ENCODE measurements at regions not wholly inside any gene's neighbourhood (a gene's known extent, or its start where the extent isn't known, plus 50 kb on each side); places are given as distances from the start of the nearest gene placed in this dataset.

GRCh38 chr7:35468606-35469005, 214.7 kb upstream of the TBX20 start:
- FAIRE-seq = no peak
- no peak for TF ChIP-seq POLR2A (IDR thresholded peaks at IDR 0.05; ENCODE audit: low read depth, low read length)
- TF ChIP-seq POLR2AphosphoS5 (IDR thresholded peaks at IDR 0.05; ENCODE audit: low read depth, low read length) = no peak
- TF ChIP-seq TAF1 (IDR thresholded peaks at IDR 0.05; ENCODE audit: borderline replicate concordance, low read depth, low read length) = no peak
- DNase-seq (ENCODE audit: insufficient read length) = no peak

GRCh38 chr7:35467456-35467978, 213.6 kb upstream of the TBX20 start:
- DNase-seq (ENCODE audit: insufficient read length) (no peak), FAIRE-seq (no peak)
- TF ChIP-seq TAF1 (IDR thresholded peaks at IDR 0.05; ENCODE audit: borderline replicate concordance, low read depth, low read length) = no peak
- no peak for TF ChIP-seq POLR2AphosphoS5 (IDR thresholded peaks at IDR 0.05; ENCODE audit: low read depth, low read length)
- TF ChIP-seq POLR2A (IDR thresholded peaks at IDR 0.05; ENCODE audit: low read depth, low read length) = no peak

GRCh38 chr7:35465791-35466336, 212.0 kb upstream of the TBX20 start:
- no peak for TF ChIP-seq POLR2A (IDR thresholded peaks at IDR 0.05; ENCODE audit: low read depth, low read length)
- TF ChIP-seq POLR2AphosphoS5 (IDR thresholded peaks at IDR 0.05; ENCODE audit: low read depth, low read length) = no peak
- no peak for TF ChIP-seq TAF1 (IDR thresholded peaks at IDR 0.05; ENCODE audit: borderline replicate concordance, low read depth, low read length)
- DNase-seq (ENCODE audit: insufficient read length) (no peak), FAIRE-seq (no peak)

GRCh38 chr7:35463751-35464150, 209.9 kb upstream of the TBX20 start:
- FAIRE-seq (no peak), DNase-seq (ENCODE audit: insufficient read length) (no peak)
- TF ChIP-seq TAF1 (IDR thresholded peaks at IDR 0.05; ENCODE audit: borderline replicate concordance, low read depth, low read length) (no peak), POLR2AphosphoS5 (IDR thresholded peaks at IDR 0.05; ENCODE audit: low read depth, low read length) (no peak), POLR2A (IDR thresholded peaks at IDR 0.05; ENCODE audit: low read depth, low read length) (no peak)

- FAIRE-seq (no peak), DNase-seq (ENCODE audit: insufficient read length) (no peak)
- no peak for TF ChIP-seq POLR2AphosphoS5 (IDR thresholded peaks at IDR 0.05; ENCODE audit: low read depth, low read length)
- TF ChIP-seq POLR2A (IDR thresholded peaks at IDR 0.05; ENCODE audit: low read depth, low read length) = no peak
- no peak for TF ChIP-seq TAF1 (IDR thresholded peaks at IDR 0.05; ENCODE audit: borderline replicate concordance, low read depth, low read length)
Measured at GRCh38 chr7:35463176-35463700, 209.3 kb upstream of the TBX20 start.

- DNase-seq (ENCODE audit: insufficient read length) (no peak), FAIRE-seq (no peak)
Measured at GRCh38 chr7:35454575-35455385, 200.9 kb upstream of the TBX20 start.

GRCh38 chr7:35450456-35451214, 196.7 kb upstream of the TBX20 start:
- no peak for FAIRE-seq
- TF ChIP-seq TAF1 (IDR thresholded peaks at IDR 0.05; ENCODE audit: borderline replicate concordance, low read depth, low read length) = no peak
- TF ChIP-seq POLR2A (IDR thresholded peaks at IDR 0.05; ENCODE audit: low read depth, low read length) = no peak
- no peak for TF ChIP-seq POLR2AphosphoS5 (IDR thresholded peaks at IDR 0.05; ENCODE audit: low read depth, low read length)
- no peak for DNase-seq (ENCODE audit: insufficient read length)

More at GRCh38 chr7:35454575-35455385, 200.9 kb upstream of the TBX20 start:
- no peak for TF ChIP-seq POLR2AphosphoS5 (IDR thresholded peaks at IDR 0.05; ENCODE audit: low read depth, low read length)
- no peak for TF ChIP-seq POLR2A (IDR thresholded peaks at IDR 0.05; ENCODE audit: low read depth, low read length)
- no peak for TF ChIP-seq TAF1 (IDR thresholded peaks at IDR 0.05; ENCODE audit: borderline replicate concordance, low read depth, low read length)

- FAIRE-seq (no peak), DNase-seq (ENCODE audit: insufficient read length) (no peak)
Measured at GRCh38 chr7:35448486-35448885, 194.6 kb upstream of the TBX20 start.

GRCh38 chr7:35446091-35446490, 192.2 kb upstream of the TBX20 start:
- TF ChIP-seq POLR2AphosphoS5 (IDR thresholded peaks at IDR 0.05; ENCODE audit: low read depth, low read length) = no peak
- TF ChIP-seq POLR2A (IDR thresholded peaks at IDR 0.05; ENCODE audit: low read depth, low read length) = no peak
- TF ChIP-seq TAF1 (IDR thresholded peaks at IDR 0.05; ENCODE audit: borderline replicate concordance, low read depth, low read length) = no peak
- FAIRE-seq = no peak
- no peak for DNase-seq (ENCODE audit: insufficient read length)

More at GRCh38 chr7:35448486-35448885, 194.6 kb upstream of the TBX20 start:
- TF ChIP-seq TAF1 (IDR thresholded peaks at IDR 0.05; ENCODE audit: borderline replicate concordance, low read depth, low read length) (no peak), POLR2A (IDR thresholded peaks at IDR 0.05; ENCODE audit: low read depth, low read length) (no peak), POLR2AphosphoS5 (IDR thresholded peaks at IDR 0.05; ENCODE audit: low read depth, low read length) (no peak)

GRCh38 chr7:35437619-35438275, 183.8 kb upstream of the TBX20 start:
- DNase-seq (ENCODE audit: insufficient read length) = no peak
- no peak for FAIRE-seq
- TF ChIP-seq TAF1 (IDR thresholded peaks at IDR 0.05; ENCODE audit: borderline replicate concordance, low read depth, low read length) (no peak), POLR2A (IDR thresholded peaks at IDR 0.05; ENCODE audit: low read depth, low read length) (no peak), POLR2AphosphoS5 (IDR thresholded peaks at IDR 0.05; ENCODE audit: low read depth, low read length) (no peak)
